DMS79 treated with DMSO at 0.1 percent for 48 hours (cell line): ENCODE measurements at regions not wholly inside any gene's neighbourhood (a gene's known extent, or its start where the extent isn't known, plus 50 kb on each side); places are given as distances from the start of the nearest gene placed in this dataset.
A peak's percentile ranks its signal among the peaks of the same experiment; 100 is the strongest.

Experiments
- DNase-seq: peaks from one replicate; lab custom pipeline; 2025; lab: John Stamatoyannopoulos, UW

- DNase-seq: peak; percentile 55
Measured at GRCh38 chr12:95607642-95608041, 56.4 kb upstream of the USP44 start.

GRCh38 chr12:95605875-95606274, 54.6 kb upstream of the USP44 start:
- no peak for DNase-seq

DNA sequence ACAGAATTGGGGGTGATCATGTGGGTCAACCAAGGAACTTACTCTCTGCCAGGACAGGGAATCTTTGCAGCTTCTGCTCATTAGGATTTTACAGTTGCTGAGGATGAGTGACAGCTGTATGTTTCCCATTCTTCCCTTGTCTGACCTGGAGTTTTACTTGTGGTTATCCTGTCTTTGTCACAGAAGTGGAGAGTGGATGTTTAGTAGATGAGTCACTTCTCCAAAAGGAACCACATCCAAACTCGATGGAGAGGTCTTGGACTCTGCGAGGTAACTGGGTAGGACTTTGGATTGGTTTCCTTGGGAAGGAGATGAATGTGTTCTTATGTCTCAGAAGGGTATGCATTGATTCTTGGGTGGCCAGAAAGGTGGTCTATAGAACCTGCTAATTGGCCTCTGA, 53.8 kb upstream of the USP44 start:
- no peak for DNase-seq

- no peak for DNase-seq
Measured at GRCh38 chr12:95603351-95604145, 52.3 kb upstream of the USP44 start.

GRCh38 chr12:95601091-95601961, 50.0 kb upstream of the USP44 start:
- DNase-seq: no peak
